ENCODE measurements at regions not wholly inside any gene's neighbourhood (a gene's known extent, or its start where the extent isn't known, plus 50 kb on each side); places are given as distances from the start of the nearest gene placed in this dataset.

DNA sequence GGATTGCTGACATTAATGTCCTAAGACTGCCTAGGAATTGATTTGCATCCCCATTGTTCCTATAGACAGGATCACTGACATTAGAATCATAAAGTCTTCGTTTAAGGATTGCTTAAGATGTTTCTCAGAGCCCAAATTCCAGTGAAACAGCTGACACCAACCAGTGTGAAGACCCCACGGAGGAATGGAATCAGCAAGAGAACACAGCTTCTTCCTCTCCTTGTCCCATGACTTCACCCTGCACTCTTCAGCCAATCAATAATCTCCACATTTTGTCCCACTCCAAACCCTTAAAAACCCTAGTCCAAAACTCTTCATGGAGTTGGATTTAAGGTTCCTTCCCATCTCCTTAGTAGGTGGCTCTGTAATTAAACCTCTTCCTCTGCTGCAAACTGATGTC, 157.0 kb upstream of the NDUFV2 start:
- DNase-seq = no peak

- DNase-seq = no peak
These were observed 156.2 kb upstream of the NDUFV2 start for GRCh38 chr18:8946066-8946838.

GRCh38 chr18:8947566-8947965, 154.9 kb upstream of the NDUFV2 start:
- DNase-seq = no peak

- no peak for DNase-seq
These were observed 154.5 kb upstream of the NDUFV2 start for GRCh38 chr18:8948011-8948410.

DNA sequence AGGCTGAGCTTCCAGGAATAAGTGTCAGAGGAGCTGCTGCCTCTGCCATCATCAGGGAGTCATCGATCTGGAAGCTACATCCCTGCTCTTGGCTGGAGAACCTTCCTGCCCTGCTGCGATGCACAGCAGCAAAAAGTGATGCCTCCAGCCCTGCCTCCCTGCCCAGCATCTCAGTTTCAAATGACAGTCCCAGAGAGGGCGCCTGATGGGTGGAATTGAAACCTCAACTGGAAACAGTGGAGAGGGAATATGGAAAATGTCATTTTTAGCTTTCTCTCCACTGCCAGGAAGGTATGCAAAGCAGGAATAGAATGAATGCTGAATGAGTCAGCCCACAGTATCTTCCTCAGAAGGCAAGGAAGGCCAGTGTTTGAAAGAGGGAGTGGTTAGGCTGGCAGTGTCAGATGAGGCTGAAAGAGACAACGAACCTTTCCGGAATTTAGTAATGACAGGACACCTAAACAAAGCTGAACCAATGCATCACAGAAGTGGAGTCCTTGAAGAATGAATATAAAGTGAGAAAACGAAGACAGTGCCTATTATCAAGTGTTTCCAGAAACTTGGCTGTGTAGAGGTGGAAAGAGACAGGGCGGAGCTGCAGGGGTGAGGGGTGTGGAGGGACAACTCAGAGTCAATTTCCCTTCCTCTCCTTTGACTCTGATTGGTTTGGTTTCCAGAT, 153.9 kb upstream of the NDUFV2 start:
- DNase-seq = no peak

GRCh38 chr18:8949206-8949605, 153.3 kb upstream of the NDUFV2 start:
- DNase-seq = peak in 1 of 2 donors; percentile 39

DNA sequence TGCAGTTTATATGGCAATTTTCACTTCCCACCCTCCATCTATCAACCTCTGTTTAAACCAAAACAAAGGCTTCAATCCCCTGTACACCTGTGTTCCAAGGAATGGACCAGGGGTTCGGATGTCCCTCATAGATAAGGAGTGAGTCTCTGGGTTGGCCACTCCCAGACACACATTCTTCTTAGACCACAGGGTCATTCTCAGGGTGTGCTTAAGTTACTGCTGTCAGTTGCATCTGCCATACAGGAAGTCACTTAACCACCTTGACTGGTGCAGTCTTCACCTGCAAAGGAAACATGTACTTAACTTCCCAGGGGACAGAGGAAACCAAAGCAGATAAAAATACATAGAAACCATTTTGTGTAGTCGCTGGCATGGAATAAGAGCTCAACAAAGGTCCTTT, 151.0 kb upstream of the NDUFV2 start:
- no peak for DNase-seq

DNA sequence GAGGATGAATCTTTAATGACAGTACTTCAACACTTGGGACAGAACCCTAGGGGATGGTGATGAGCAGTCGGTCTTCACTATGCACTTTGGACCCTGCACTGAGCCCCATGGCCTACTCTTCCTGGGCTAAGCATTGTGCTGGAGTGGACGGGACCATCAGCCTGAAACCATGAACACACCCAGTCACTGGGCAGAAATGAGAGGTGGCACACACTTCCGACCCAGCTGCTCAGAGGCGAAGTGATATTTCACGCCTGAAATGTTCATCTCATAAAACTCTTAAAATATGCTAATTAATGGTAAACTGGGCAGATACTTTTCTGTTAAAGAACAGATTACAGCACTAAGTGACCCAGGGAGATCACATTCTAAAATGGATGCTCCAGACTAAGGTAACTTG, 150.3 kb upstream of the NDUFV2 start:
- DNase-seq = no peak

DNA sequence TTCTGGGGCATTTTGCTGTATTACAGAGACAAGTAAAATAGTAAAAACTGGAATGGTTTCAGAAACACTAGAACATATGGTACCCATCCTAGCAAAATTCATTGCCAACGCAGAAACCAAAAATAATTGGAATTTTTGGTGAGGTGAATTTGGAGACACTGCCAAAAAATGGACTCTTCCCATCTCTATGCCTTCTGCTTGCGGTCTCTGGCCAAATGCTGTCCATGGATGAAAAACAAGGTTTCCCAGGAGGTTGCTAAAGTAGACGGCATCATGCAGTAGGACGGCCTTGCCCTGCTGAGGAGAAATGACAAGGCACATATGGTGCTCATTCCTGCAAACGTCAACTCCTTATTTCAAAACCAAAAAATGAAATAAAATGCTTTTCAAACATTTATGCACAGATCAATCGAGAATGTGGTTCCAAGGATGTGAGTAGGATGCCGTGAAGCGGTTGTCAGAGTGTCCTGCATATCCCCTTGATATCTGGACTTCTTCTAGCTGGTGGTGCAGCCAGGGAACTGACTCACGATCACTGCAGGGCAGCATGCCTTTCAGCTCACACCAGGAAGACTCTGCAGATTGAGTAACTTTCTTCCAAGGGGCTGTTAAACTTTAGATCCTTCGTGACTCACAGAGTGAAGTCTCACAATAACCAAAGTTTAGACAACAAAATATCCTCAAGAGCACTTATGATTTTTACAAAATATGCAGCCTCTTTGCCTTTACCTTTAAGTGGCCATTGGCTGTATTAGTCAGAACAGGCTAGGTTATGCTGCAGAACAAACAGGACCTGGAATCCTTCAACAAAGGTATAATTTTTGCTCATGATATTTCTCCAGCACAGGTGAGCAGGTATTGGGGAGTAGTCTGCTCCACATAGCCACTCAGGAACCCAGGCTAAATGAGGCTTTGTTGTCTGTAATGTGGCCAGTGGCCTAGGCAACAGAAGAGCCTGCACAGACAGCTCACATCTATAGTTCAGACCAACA, 149.4 kb upstream of the NDUFV2 start:
- no peak for DNase-seq

GRCh38 chr18:8957731-8958130, 144.8 kb upstream of the NDUFV2 start:
- no peak for DNase-seq

- no peak for DNase-seq
These were observed 143.8 kb upstream of the NDUFV2 start for GRCh38 chr18:8958660-8959059.

- DNase-seq = no peak
These were observed 142.9 kb upstream of the NDUFV2 start for GRCh38 chr18:8959551-8960135.

GRCh38 chr18:8960740-8961657, 141.5 kb upstream of the NDUFV2 start:
- no peak for DNase-seq

GRCh38 chr18:8962192-8962779, 140.2 kb upstream of the NDUFV2 start:
- DNase-seq = no peak

DNA sequence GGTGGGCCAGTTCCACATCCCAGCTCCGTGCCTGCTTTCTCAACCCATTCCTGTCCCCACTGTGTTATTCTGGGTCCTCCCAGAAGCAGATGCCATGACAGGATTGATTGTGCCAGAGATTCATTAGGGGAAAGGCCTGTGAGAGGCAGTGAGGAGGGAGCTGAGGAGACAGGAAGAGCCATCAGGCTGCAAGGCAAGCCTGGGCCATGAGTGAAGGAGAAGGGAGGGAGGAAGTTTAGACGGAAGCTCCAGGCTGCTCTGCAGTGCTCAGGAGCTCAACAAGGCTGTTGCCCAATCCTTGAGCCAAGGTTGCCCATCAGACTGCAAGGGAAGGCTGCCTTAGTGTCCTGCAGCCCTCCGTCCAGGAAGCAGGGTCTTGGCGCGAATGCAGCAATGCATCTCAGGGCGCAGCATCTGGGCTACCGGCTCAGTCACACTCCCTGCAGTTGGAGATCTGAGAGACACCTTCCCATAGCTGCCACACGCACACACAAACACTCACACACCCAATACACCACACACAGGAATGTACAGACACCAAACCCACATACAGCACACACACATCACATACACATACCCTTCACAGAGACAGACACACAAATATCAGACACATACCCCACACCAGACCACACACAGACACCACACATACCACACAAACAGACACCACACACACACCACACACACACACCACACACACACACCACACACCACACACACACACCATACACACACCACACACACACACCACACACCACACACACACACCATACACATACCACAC, 139.5 kb upstream of the NDUFV2 start:
- no peak for DNase-seq

DNA sequence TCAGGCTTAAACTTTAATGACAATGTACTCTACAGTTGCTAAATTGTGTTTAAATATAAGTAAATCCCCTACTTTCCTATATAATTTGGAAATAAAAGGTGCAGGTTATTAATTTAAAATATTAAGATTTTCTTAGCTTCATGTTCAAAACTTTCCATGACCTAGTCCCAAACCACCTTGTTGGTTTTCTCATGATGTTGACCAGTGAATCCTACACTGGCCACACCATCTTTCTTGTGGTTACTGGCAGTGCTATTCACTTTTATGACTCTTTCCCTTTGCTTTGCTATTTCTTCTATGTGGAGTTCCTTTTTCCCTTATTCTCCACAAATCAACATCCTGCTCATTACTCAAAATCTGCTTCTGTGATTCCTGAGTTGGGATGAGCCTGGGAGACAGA, 138.6 kb upstream of the NDUFV2 start:
- no peak for DNase-seq

DNA sequence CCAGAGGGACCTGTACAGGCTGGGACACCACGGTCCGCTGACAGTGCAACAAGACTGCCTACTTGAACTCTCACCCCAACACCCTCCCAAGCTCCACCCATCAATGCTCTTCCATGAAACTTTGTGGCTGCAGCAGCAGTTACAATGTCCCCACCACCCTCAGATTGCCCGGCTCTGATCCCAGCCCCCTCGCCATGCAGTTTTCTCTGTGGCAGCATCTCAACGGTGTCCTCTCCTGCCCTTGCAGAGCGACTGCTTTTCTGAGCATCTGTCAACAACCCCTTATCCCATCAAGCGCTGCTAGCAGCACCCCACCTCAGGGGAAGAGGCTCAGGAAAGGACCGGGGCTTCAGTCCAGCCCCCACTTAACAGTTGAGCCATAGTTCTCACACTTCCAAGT, 137.1 kb upstream of the NDUFV2 start:
- DNase-seq = no peak

- no peak for DNase-seq
These were observed 135.7 kb upstream of the NDUFV2 start for GRCh38 chr18:8966821-8967220.

- DNase-seq = no peak
These were observed 134.9 kb upstream of the NDUFV2 start for GRCh38 chr18:8967573-8967972.

- no peak for DNase-seq
These were observed 132.7 kb upstream of the NDUFV2 start for GRCh38 chr18:8969639-8970390.

Data from hippocampal formation (tissue), 2 donors.